Retinal pigment epithelial cell (primary cell): ENCODE measurements at regions not wholly inside any gene's neighbourhood (a gene's known extent, or its start where the extent isn't known, plus 50 kb on each side); places are given as distances from the start of the nearest gene placed in this dataset.

Source experiments
- DNase-seq: peaks from one replicate; pipeline ENCODE4 v3.0.0-alpha.2; 2010; ENCODE audit warnings: low read depth
- H3K4me3 ChIP-seq: 2 replicates; pipeline ENCODE4 v1.5.1; 2011; ENCODE audit warnings: mild to moderate bottlenecking, low read length, control low read depth, moderate library complexity
- TF ChIP-seq, protein P1 (sequence below): conservative IDR thresholded peaks from 2 replicates; pipeline ENCODE4 v1.5.1; 2011; ENCODE audit warnings: low read depth, low read length, control low read depth, inconsistent platforms

DNA sequence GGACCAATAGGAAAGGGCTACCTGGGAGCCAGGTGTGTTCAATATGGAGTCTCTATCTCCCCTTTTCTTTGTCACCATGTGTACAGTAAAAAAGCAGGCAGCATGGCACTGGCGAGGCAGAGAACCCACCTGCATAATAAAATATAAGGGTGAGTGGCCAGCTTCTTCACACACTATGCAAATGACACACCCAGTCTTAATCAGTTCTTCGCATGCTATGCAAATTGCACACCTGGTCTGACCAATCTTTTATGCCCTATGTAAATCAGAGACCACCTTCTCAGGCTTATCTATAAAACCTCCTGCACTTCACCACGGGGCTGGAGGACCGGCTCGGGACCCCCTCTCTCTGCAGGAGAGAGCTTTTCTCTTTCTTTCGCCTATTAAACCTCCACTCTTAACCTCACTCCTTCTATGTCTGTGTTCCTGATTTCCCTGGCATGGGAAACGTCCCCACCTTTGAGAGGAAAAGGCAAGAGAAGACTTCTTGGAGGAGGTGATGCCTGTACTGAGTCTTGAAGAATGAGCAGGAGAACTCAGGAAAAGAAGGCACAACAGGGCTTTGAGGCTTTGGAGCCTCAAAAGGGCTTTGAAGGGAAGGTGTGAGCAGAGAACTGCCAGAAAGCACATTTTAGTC, 502.1 kb downstream of the GRIN2A start:
- H3K4me3 ChIP-seq: no peak overlapping the region
- DNase-seq: no peak
- TF ChIP-seq, protein P1, sequence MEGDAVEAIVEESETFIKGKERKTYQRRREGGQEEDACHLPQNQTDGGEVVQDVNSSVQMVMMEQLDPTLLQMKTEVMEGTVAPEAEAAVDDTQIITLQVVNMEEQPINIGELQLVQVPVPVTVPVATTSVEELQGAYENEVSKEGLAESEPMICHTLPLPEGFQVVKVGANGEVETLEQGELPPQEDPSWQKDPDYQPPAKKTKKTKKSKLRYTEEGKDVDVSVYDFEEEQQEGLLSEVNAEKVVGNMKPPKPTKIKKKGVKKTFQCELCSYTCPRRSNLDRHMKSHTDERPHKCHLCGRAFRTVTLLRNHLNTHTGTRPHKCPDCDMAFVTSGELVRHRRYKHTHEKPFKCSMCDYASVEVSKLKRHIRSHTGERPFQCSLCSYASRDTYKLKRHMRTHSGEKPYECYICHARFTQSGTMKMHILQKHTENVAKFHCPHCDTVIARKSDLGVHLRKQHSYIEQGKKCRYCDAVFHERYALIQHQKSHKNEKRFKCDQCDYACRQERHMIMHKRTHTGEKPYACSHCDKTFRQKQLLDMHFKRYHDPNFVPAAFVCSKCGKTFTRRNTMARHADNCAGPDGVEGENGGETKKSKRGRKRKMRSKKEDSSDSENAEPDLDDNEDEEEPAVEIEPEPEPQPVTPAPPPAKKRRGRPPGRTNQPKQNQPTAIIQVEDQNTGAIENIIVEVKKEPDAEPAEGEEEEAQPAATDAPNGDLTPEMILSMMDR: no peak

- DNase-seq: no peak
- H3K4me3 ChIP-seq: no peak overlapping the region
- TF ChIP-seq, protein P1: no peak
Measured at GRCh38 chr16:9680968-9681367, 501.3 kb downstream of the GRIN2A start.

- H3K4me3 ChIP-seq: no peak overlapping the region
- TF ChIP-seq, protein P1: no peak
- DNase-seq: no peak
Measured at GRCh38 chr16:9681508-9681907, 500.7 kb downstream of the GRIN2A start.

DNA sequence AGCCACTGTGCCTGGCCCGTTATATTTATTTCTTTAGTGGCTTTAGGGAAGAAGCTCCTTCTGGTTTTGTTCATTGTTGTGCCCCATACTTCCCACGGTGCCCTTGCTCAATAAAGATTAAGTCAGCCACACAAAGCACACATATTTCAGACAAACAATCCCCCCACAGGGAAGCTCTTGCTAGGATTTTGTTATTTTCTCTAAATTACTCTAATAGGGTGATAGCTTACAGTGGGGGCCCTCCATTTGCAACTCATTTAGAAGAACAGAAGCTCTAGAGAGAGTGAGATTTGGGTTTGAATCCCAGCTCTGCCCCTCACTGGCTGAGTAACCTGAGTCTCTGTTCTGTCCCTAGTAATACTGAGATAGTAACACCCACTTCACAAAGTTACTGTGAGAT, 499.9 kb downstream of the GRIN2A start:
- TF ChIP-seq, protein P1: no peak
- no peak for DNase-seq
- no peak overlapping the region for H3K4me3 ChIP-seq

GRCh38 chr16:9683677-9684076, 498.6 kb downstream of the GRIN2A start:
- TF ChIP-seq, protein P1: no peak
- DNase-seq: no peak
- H3K4me3 ChIP-seq: no peak overlapping the region

DNA sequence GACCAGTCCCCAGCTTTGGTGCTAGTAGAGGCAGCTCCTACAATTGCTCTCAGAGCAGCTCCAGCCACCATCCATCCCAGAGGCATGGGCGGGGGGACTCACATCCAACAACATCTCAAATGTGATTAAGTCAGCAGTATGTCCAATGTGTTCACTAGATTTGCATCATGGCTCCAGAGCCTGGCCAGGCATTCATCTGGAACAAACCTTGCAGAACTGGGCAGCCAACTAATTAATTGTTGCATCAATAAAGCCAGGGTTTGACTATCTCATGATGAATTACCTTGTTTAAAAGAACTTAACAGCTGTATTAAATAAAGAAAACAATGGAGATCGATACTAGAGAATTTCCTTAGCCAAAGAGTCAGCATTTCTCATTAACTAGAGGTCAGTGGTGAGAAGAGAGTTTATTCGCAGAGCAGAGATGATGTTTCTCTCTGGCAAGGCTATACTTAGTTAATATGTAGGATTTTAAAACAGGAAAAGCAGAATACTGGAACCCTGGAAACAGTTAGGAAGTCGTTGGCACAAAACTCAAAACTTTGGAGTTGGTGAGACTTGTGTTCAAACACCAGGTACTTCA, 494.4 kb downstream of the GRIN2A start:
- no peak overlapping the region for H3K4me3 ChIP-seq
- DNase-seq: no peak
- TF ChIP-seq, protein P1: no peak

- H3K4me3 ChIP-seq: no peak overlapping the region
- TF ChIP-seq, protein P1: no peak
- no peak for DNase-seq
Measured at GRCh38 chr16:9689597-9689996, 492.6 kb downstream of the GRIN2A start.
